ENCODE measurements at regions not wholly inside any gene's neighbourhood (a gene's known extent, or its start where the extent isn't known, plus 50 kb on each side); places are given as distances from the start of the nearest gene placed in this dataset.

GRCh38 chr10:131010965-131011575 lies 300.5 kb downstream of the TCERG1L start:
- ChIA-PET CTCF (no interaction called here), POLR2A (no interaction called here)
- Histone ChIP-seq H3K36me3 (ENCODE audit: control insufficient read depth, insufficient read depth, low read length) (no peaks in the 10 kb centered on the region), H3K9me3 (ENCODE audit: control insufficient read depth, insufficient read depth, low read depth, low read length) (no peaks in the 10 kb centered on the region), H3K4me1 (ENCODE audit: control insufficient read depth, insufficient read depth, low read length) (no peaks in the 10 kb centered on the region), H3K4me3 (ENCODE audit: low read depth in 2 of 2, low read length in 2 of 2) (no peak overlapping the region), H3K27ac (ENCODE audit: low read length) (no peak overlapping the region), H3K27me3 (ENCODE audit: control insufficient read depth, insufficient read depth, low read length) (peaks cover 11% of the 10 kb centered on the region)
- intact Hi-C loops (cut with micrococcal nuclease; ENCODE audit: unreplicated experiment): no loop called here
- in situ Hi-C loops (cut with HindIII; ENCODE audit: low pct_unique_long_range_greater_than_20kb, low sequenced_read_pairs): no loop called here
- no peak for TF ChIP-seq SIN3A (IDR thresholded peaks at IDR 0.05; ENCODE audit: borderline replicate concordance, insufficient read depth, low read depth, low read length)
- TF ChIP-seq TCF7L2 (IDR thresholded peaks at IDR 0.05; ENCODE audit: low read depth, low read length): no peak
- ATAC-seq: no peak
- no TSS peak for BruUV-seq (replicated peaks)
- DNase-seq (ENCODE audit: low read depth, low spot score): no peak

GRCh38 chr10:131011936-131012640 lies 299.4 kb downstream of the TCERG1L start:
- intact Hi-C loops (cut with micrococcal nuclease; ENCODE audit: unreplicated experiment) (no loop called here), in situ Hi-C loops (cut with HindIII; ENCODE audit: low pct_unique_long_range_greater_than_20kb, low sequenced_read_pairs) (no loop called here)
- TF ChIP-seq, protein P1, sequence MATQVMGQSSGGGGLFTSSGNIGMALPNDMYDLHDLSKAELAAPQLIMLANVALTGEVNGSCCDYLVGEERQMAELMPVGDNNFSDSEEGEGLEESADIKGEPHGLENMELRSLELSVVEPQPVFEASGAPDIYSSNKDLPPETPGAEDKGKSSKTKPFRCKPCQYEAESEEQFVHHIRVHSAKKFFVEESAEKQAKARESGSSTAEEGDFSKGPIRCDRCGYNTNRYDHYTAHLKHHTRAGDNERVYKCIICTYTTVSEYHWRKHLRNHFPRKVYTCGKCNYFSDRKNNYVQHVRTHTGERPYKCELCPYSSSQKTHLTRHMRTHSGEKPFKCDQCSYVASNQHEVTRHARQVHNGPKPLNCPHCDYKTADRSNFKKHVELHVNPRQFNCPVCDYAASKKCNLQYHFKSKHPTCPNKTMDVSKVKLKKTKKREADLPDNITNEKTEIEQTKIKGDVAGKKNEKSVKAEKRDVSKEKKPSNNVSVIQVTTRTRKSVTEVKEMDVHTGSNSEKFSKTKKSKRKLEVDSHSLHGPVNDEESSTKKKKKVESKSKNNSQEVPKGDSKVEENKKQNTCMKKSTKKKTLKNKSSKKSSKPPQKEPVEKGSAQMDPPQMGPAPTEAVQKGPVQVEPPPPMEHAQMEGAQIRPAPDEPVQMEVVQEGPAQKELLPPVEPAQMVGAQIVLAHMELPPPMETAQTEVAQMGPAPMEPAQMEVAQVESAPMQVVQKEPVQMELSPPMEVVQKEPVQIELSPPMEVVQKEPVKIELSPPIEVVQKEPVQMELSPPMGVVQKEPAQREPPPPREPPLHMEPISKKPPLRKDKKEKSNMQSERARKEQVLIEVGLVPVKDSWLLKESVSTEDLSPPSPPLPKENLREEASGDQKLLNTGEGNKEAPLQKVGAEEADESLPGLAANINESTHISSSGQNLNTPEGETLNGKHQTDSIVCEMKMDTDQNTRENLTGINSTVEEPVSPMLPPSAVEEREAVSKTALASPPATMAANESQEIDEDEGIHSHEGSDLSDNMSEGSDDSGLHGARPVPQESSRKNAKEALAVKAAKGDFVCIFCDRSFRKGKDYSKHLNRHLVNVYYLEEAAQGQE (IDR thresholded peaks at IDR 0.05; ENCODE audit: insufficient read depth in 1 of 2, low read depth in 2 of 2, low read length in 1 of 2): no peak
- TF ChIP-seq POLR2AphosphoS5 (IDR thresholded peaks at IDR 0.05; ENCODE audit: low read depth, low read length) (no peak), SIN3A (IDR thresholded peaks at IDR 0.05; ENCODE audit: borderline replicate concordance, insufficient read depth, low read depth, low read length) (no peak), TCF7L2 (IDR thresholded peaks at IDR 0.05; ENCODE audit: low read depth, low read length) (no peak), CTCF (IDR thresholded peaks at IDR 0.05) (no peak)
- ChIA-PET CTCF (no interaction called here), POLR2A (no interaction called here)
- H3K4me3 ChIP-seq (ENCODE audit: low read depth in 2 of 2, low read length in 2 of 2): no peak overlapping the region
- BruUV-seq (replicated peaks): no TSS peak
- no peaks in the 10 kb centered on the region for H3K9me3 ChIP-seq (ENCODE audit: control insufficient read depth, insufficient read depth, low read depth, low read length)
- H3K36me3 ChIP-seq (ENCODE audit: control insufficient read depth, insufficient read depth, low read length): no peaks in the 10 kb centered on the region
- ATAC-seq: no peak
- no peak overlapping the region for H3K27ac ChIP-seq (ENCODE audit: low read length)
- H3K4me1 ChIP-seq (ENCODE audit: control insufficient read depth, insufficient read depth, low read length): no peaks in the 10 kb centered on the region
- H3K27me3 ChIP-seq (ENCODE audit: control insufficient read depth, insufficient read depth, low read length): peaks cover 11% of the 10 kb centered on the region
- DNase-seq (ENCODE audit: low read depth, low spot score): no peak

GRCh38 chr10:131012641-131012985 lies 298.9 kb downstream of the TCERG1L start:
- no peaks in the 10 kb centered on the region for H3K4me1 ChIP-seq (ENCODE audit: control insufficient read depth, insufficient read depth, low read length)
- no peak for ATAC-seq
- intact Hi-C loops (cut with micrococcal nuclease; ENCODE audit: unreplicated experiment): no loop called here
- no peaks in the 10 kb centered on the region for H3K9me3 ChIP-seq (ENCODE audit: control insufficient read depth, insufficient read depth, low read depth, low read length)
- POLR2A ChIA-PET: no interaction called here
- no TSS peak for BruUV-seq (replicated peaks)
- in situ Hi-C loops (cut with HindIII; ENCODE audit: low pct_unique_long_range_greater_than_20kb, low sequenced_read_pairs): no loop called here
- H3K27ac ChIP-seq (ENCODE audit: low read length): no peak overlapping the region
- CTCF ChIA-PET: no interaction called here
- H3K4me3 ChIP-seq (ENCODE audit: low read depth in 2 of 2, low read length in 2 of 2): no peak overlapping the region
- H3K36me3 ChIP-seq (ENCODE audit: control insufficient read depth, insufficient read depth, low read length): no peaks in the 10 kb centered on the region
- H3K27me3 ChIP-seq (ENCODE audit: control insufficient read depth, insufficient read depth, low read length): peaks cover 13% of the 10 kb centered on the region
- TF ChIP-seq SIN3A (IDR thresholded peaks at IDR 0.05; ENCODE audit: borderline replicate concordance, insufficient read depth, low read depth, low read length) (no peak), CTCF (IDR thresholded peaks at IDR 0.05) (no peak), TCF7L2 (IDR thresholded peaks at IDR 0.05; ENCODE audit: low read depth, low read length) (no peak), POLR2AphosphoS5 (IDR thresholded peaks at IDR 0.05; ENCODE audit: low read depth, low read length) (no peak)
- TF ChIP-seq, protein P1 (IDR thresholded peaks at IDR 0.05; ENCODE audit: insufficient read depth in 1 of 2, low read depth in 2 of 2, low read length in 1 of 2): no peak
- no peak for DNase-seq (ENCODE audit: low read depth, low spot score)
